Transverse colon (tissue), 4 donors: ENCODE measurements at regions not wholly inside any gene's neighbourhood (a gene's known extent, or its start where the extent isn't known, plus 50 kb on each side); places are given as distances from the start of the nearest gene placed in this dataset.
A peak's percentile ranks its signal among the peaks of the same experiment; 100 is the strongest.

Experiments
- DNase-seq: peaks from one replicate; pipeline ENCODE4 v3.0.0-alpha.2; 2019
- H3K27ac ChIP-seq, 4 donors: fragments of 200-600 bp; sonication (generic); 2 replicates each; pipeline ENCODE4 v1.5.1; 2016 to 2018; ENCODE audit warnings: inconsistent platforms in 4 of 4
- H3K27me3 ChIP-seq: fragments of 200-600 bp; sonication (generic); 2 replicates; pipeline ENCODE4 v1.5.1; 2017; ENCODE audit warnings: inconsistent platforms
- H3K36me3 ChIP-seq, 4 donors: fragments of 200-600 bp; sonication (generic); 2 replicates each; pipeline ENCODE4 v1.5.1; 2017 to 2019; ENCODE audit warnings: inconsistent platforms in 4 of 4
- H3K4me1 ChIP-seq, 4 donors: fragments of 200-600 bp; sonication (generic); 2 replicates each; pipeline ENCODE4 v1.5.1; 2017 to 2020; ENCODE audit warnings: inconsistent platforms in 4 of 4
- H3K4me3 ChIP-seq, 4 donors: fragments of 200-600 bp; sonication (generic); 1 replicate in 1 of 4; 2 replicates in 3 of 4; pipeline versions ENCODE4 v1.5.1 to v1.6.1; 2017 to 2019; ENCODE audit warnings: inconsistent platforms in 4 of 4
- H3K9me3 ChIP-seq, 2 donors: fragments of 200-600 bp; sonication (generic); 2 replicates each; pipeline ENCODE4 v1.5.1; 2017 to 2019; ENCODE audit warnings: inconsistent platforms in 2 of 2
- CTCF ChIP-seq, 5 experiments: fragments of 200-600 bp in 3 of 5; fragments of 450-650 bp in 2 of 5; sonication (generic) in 3 of 5; IDR thresholded peaks; 1 replicate in 2 of 5; 2 replicates in 3 of 5; pipeline ENCODE4 v1.5.1; 2016 to 2017; ENCODE audit warnings: antibody characterized with exemption in 5 of 5, inconsistent platforms in 3 of 5, mild to moderate bottlenecking in 2 of 5, moderate library complexity in 1 of 5
- EP300 ChIP-seq: sonication (generic); formaldehyde crosslinking; IDR thresholded peaks from one replicate; pipeline ENCODE4 v1.6.1; 2017; ENCODE audit warnings: antibody characterized with exemption, low read depth
- POLR2A ChIP-seq: fragments of 450-650 bp; IDR thresholded peaks from one replicate; pipeline ENCODE4 v1.6.1; 2016; ENCODE audit warnings: antibody characterized with exemption, mild to moderate bottlenecking, moderate library complexity
- POLR2AphosphoS5 ChIP-seq, 3 donors: sonication (generic); formaldehyde crosslinking; IDR thresholded peaks; one replicate each; pipeline ENCODE4 v1.6.1; 2016; ENCODE audit warnings: antibody characterized with exemption in 3 of 3
- WGBS, 2 donors: methylation state at CpG; one replicate each; pipeline ENCODE4 v1.1.5; 2018; ENCODE audit warnings: low coverage in 1 of 2; 5-methylcytosine and 5-hydroxymethylcytosine counted together
- in situ Hi-C, 4 donors: fragments of 200-750 bp; cut with MboI; loops; one replicate each; pipeline versions ENCODE4 v1.15.0 to v1.15.1; 2017; ENCODE audit warnings: low sequenced_read_pairs in 3 of 4, low pct_ligation_motif_present in 1 of 4, low pct_unique_long_range_greater_than_20kb in 1 of 4
- intact Hi-C: fragments of 100-400 bp; cut with DNase I; formaldehyde crosslinking; loops from one replicate; pipeline ENCODE4 v1.15.1; 2023; ENCODE audit warnings: low total_unique reads

DNA sequence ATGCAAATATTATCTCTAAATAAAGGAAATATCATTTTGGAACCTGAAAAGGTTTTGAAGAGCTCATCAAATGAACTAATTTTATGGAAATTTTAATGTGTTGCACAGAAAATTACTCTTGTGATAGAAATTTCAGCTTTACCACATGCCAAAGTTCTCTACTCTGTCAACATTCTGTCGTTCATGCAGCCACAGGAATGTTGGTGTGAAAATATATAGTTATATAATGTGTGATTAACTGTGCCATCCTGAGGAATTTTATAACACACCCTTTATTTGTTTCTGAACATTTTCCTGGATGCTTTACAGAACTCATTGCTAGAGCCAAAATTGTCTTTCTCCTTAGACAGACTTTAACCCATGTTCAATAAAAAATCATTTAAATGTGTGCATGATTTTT lies 202.5 kb upstream of the SLC8A1 start:
- no peak for TF ChIP-seq POLR2AphosphoS5 (IDR thresholded peaks at IDR 0.05)
- no peak for TF ChIP-seq CTCF (IDR thresholded peaks at IDR 0.05)
- no peak for TF ChIP-seq POLR2A
- TF ChIP-seq EP300: no peak
- 17 to 31% methylated on average over 1 of the region's 1 CpG for WGBS, 2 donors
- Histone ChIP-seq H3K27me3 (no peaks in the 10 kb centered on the region), H3K27ac (no peak overlapping the region), H3K4me1 (no peaks in the 10 kb centered on the region), H3K36me3 (no peaks in the 10 kb centered on the region), H3K4me3 (no peak overlapping the region), H3K9me3 (no peaks in the 10 kb centered on the region)
- no peak for DNase-seq
- in situ Hi-C loops (no loop called here), intact Hi-C loops (no loop called here)

GRCh38 chr2:40658941-40659340 lies 207.1 kb upstream of the SLC8A1 start:
- Histone ChIP-seq H3K27me3 (no peaks in the 10 kb centered on the region), H3K4me1 (no peaks in the 10 kb centered on the region), H3K27ac (no peak overlapping the region), H3K9me3 (no peaks in the 10 kb centered on the region), H3K36me3 (no peaks in the 10 kb centered on the region), H3K4me3 (no peak overlapping the region)
- 13% methylated on average over 1 of the region's 1 CpG; no CpG with 5 or more reads in 1 of the 2 donors for WGBS, 2 donors
- DNase-seq: no peak
- in situ Hi-C loops (no loop called here), intact Hi-C loops (no loop called here)
- TF ChIP-seq POLR2AphosphoS5 (IDR thresholded peaks at IDR 0.05) (no peak), POLR2A (no peak), CTCF (IDR thresholded peaks at IDR 0.05) (no peak), EP300 (no peak)

DNA sequence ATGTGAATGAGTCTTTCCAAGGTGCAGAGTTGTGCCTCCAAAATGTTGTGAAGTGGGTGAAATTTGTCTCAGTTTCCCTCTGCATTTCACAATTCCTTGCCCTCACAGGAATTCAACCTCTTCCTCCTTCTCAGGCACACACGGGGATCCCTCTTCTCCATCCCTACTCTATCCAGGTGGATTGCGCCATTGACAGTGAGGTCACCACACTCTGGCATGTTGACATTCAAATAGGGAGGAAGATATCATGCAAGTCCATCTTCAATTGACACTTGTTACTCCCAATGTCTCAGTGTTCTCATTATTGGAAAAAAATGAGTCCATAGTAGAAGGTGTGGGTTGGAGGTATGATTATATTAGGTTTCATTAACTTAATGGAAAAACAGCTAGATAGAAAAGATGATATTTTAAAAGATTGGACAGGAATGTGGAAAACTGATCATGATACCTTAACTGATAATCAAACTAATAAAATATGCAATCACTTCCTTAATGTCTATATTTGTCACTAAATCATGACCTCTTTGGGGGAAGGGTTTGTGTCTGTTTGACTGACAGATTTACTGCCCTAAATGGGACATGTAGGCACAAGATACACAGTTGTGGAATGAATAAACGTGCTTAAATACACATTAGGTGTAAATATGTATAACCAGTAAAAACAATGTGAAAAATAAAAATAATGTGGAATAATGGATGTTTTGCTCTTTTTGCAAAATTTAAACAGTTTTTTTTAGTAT lies 213.8 kb upstream of the SLC8A1 start:
- H3K27ac ChIP-seq: peak overlapping the region in 3 of 4 donors; percentile 56 to 76 (median 70)
- no peak overlapping the region for H3K4me3 ChIP-seq
- DNase-seq: no peak
- intact Hi-C loops: no loop called here
- H3K27me3 ChIP-seq: no peaks in the 10 kb centered on the region
- 38 to 54% methylated on average over 1 to 3 of the region's 3 CpGs for WGBS, 2 donors
- H3K9me3 ChIP-seq: no peaks in the 10 kb centered on the region
- TF ChIP-seq POLR2A (no peak), POLR2AphosphoS5 (IDR thresholded peaks at IDR 0.05) (no peak), CTCF (IDR thresholded peaks at IDR 0.05) (no peak), EP300 (no peak)
- no peaks in the 10 kb centered on the region for H3K36me3 ChIP-seq
- in situ Hi-C loops: no loop called here
- no peaks in the 10 kb centered on the region for H3K4me1 ChIP-seq

DNA sequence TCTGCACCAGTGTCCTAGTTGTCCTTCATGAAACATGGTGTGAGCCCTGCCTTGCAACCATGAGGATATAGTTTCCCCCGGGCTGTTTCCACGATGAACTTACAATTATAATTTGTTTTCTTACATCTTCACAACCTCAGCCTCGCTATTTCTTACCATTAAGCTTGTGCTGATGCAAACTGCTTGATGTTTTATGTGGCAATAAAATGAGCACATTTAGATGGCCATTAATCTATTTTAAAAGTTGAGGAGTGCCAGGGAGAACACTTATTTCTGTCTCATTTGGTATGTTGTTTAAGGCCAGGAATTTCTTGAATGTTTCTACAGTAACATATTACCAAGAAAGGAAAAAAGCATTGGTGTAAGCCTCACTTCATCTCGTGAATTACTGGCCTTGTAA lies 214.5 kb upstream of the SLC8A1 start:
- in situ Hi-C loops: no loop called here
- Histone ChIP-seq H3K4me3 (no peak overlapping the region), H3K9me3 (no peaks in the 10 kb centered on the region), H3K27ac (peak overlapping the region in 3 of 4 donors; percentile 56 to 76 (median 70)), H3K27me3 (no peaks in the 10 kb centered on the region), H3K36me3 (no peaks in the 10 kb centered on the region), H3K4me1 (no peaks in the 10 kb centered on the region)
- no peak for DNase-seq
- TF ChIP-seq POLR2AphosphoS5 (IDR thresholded peaks at IDR 0.05) (peak; percentile 77 to 87 (median 86)), POLR2A (no peak), CTCF (IDR thresholded peaks at IDR 0.05) (no peak), EP300 (peak; percentile 77)
- WGBS, 2 donors: 40 to 52% methylated on average over 4 of the region's 4 CpGs
- intact Hi-C loops: no loop called here
